Tibial nerve (tissue), 4 donors: ENCODE measurements at regions not wholly inside any gene's neighbourhood (a gene's known extent, or its start where the extent isn't known, plus 50 kb on each side); places are given as distances from the start of the nearest gene placed in this dataset.

ENCODE experiments used
- CTCF ChIP-seq, 5 experiments: fragments of 200-600 bp in 3 of 5; fragments of 450-650 bp in 2 of 5; sonication (generic) in 3 of 5; IDR thresholded peaks; one replicate each; pipeline ENCODE4 v1.5.1; 2016 to 2019; ENCODE audit warnings: antibody characterized with exemption in 5 of 5, mild to moderate bottlenecking in 3 of 5, moderate library complexity in 2 of 5
- EP300 ChIP-seq, 2 donors: sonication (generic); formaldehyde crosslinking; IDR thresholded peaks; one replicate each; pipeline ENCODE4 v1.6.1; 2017; ENCODE audit warnings: antibody characterized with exemption in 2 of 2, mild to moderate bottlenecking in 1 of 2
- POLR2A ChIP-seq, 2 donors: fragments of 450-650 bp; IDR thresholded peaks; one replicate each; pipeline ENCODE4 v1.6.1; 2017; ENCODE audit warnings: antibody characterized with exemption in 2 of 2, mild to moderate bottlenecking in 2 of 2, moderate library complexity in 2 of 2

GRCh38 chr2:215777465-215778044, 235.8 kb downstream of the MREG start:
- TF ChIP-seq CTCF (IDR thresholded peaks at IDR 0.05) (no peak), EP300 (IDR thresholded peaks at IDR 0.05) (no peak), POLR2A (IDR thresholded peaks at IDR 0.05) (no peak)
